Muscle of leg (tissue), 3 donors: ENCODE measurements at regions not wholly inside any gene's neighbourhood (a gene's known extent, or its start where the extent isn't known, plus 50 kb on each side); places are given as distances from the start of the nearest gene placed in this dataset.

ENCODE experiments used
- DNase-seq: peaks from one replicate; pipeline ENCODE4 v3.0.0; 2013
- H3K27ac ChIP-seq: one replicate; pipeline ENCODE4 v1.5.1; 2013; ENCODE audit warnings: mild to moderate bottlenecking, low read length, control low read depth
- H3K27me3 ChIP-seq: one replicate; pipeline ENCODE4 v1.6.1; 2013; ENCODE audit warnings: low read length; ENCODE audit not compliant: control insufficient read depth, insufficient read depth
- H3K36me3 ChIP-seq: one replicate; pipeline ENCODE4 v1.6.1; 2013; ENCODE audit warnings: low read length; ENCODE audit not compliant: control insufficient read depth, insufficient read depth
- H3K4me1 ChIP-seq: one replicate; pipeline ENCODE4 v1.6.1; 2013; ENCODE audit warnings: low read length; ENCODE audit not compliant: control insufficient read depth, insufficient read depth
- H3K4me3 ChIP-seq: one replicate; pipeline ENCODE4 v1.5.1; 2013; ENCODE audit warnings: low read length, control low read depth
- H3K9me3 ChIP-seq: replicated peaks from 2 replicates; pipeline ENCODE4 v1.6.1; 2013; ENCODE audit warnings: low read depth, low read length; ENCODE audit not compliant: control insufficient read depth
- WGBS: methylation state at CpG from one replicate; pipeline ENCODE4 v1.1.5; 2013; ENCODE audit warnings: missing lambda C conversion rate; ENCODE audit not compliant: insufficient coverage; 5-methylcytosine and 5-hydroxymethylcytosine counted together

GRCh38 chr2:15786901-15787300, 153.4 kb upstream of the MYCN start:
- Histone ChIP-seq H3K4me3 (no peak overlapping the region), H3K4me1 (peaks cover 6% of the 10 kb centered on the region), H3K27me3 (peaks cover 26% of the 10 kb centered on the region), H3K36me3 (no peaks in the 10 kb centered on the region), H3K9me3 (no peaks in the 10 kb centered on the region), H3K27ac (no peak overlapping the region)
- WGBS: no CpG with 5 or more reads among the region's 2 CpGs
- DNase-seq: no peak

- no peak overlapping the region for H3K27ac ChIP-seq
- no peak for DNase-seq
- no peaks in the 10 kb centered on the region for H3K36me3 ChIP-seq
- H3K4me1 ChIP-seq: peaks cover 6% of the 10 kb centered on the region
- no peak overlapping the region for H3K4me3 ChIP-seq
- peaks cover 21% of the 10 kb centered on the region for H3K27me3 ChIP-seq
- 94% methylated on average over 1 of the region's 3 CpGs for WGBS
- H3K9me3 ChIP-seq: no peaks in the 10 kb centered on the region
Observed at GRCh38 chr2:15787535-15788454, 152.6 kb upstream of the MYCN start.

- Histone ChIP-seq H3K4me1 (peaks cover 6% of the 10 kb centered on the region), H3K27me3 (peaks cover 26% of the 10 kb centered on the region), H3K36me3 (no peaks in the 10 kb centered on the region), H3K9me3 (no peaks in the 10 kb centered on the region), H3K27ac (no peak overlapping the region), H3K4me3 (no peak overlapping the region)
- 45% methylated on average over 8 of the region's 11 CpGs for WGBS
- no peak for DNase-seq
Observed at GRCh38 chr2:15788455-15788829, 151.9 kb upstream of the MYCN start.

GRCh38 chr2:15788830-15789229, 151.5 kb upstream of the MYCN start:
- 72% methylated on average over 8 of the region's 9 CpGs for WGBS
- no peak overlapping the region for H3K27ac ChIP-seq
- H3K9me3 ChIP-seq: no peaks in the 10 kb centered on the region
- H3K4me3 ChIP-seq: no peak overlapping the region
- H3K4me1 ChIP-seq: peaks cover 6% of the 10 kb centered on the region
- no peaks in the 10 kb centered on the region for H3K36me3 ChIP-seq
- DNase-seq: no peak
- H3K27me3 ChIP-seq: peaks cover 22% of the 10 kb centered on the region

- no peaks in the 10 kb centered on the region for H3K36me3 ChIP-seq
- peaks cover 6% of the 10 kb centered on the region for H3K4me1 ChIP-seq
- peaks cover 20% of the 10 kb centered on the region for H3K27me3 ChIP-seq
- H3K4me3 ChIP-seq: no peak overlapping the region
- no peak for DNase-seq
- no peak overlapping the region for H3K27ac ChIP-seq
- H3K9me3 ChIP-seq: no peaks in the 10 kb centered on the region
- 86% methylated on average over 3 of the region's 11 CpGs for WGBS
Observed at GRCh38 chr2:15789381-15790062, 150.8 kb upstream of the MYCN start.

- 100% methylated on average over 3 of the region's 9 CpGs for WGBS
- DNase-seq: no peak
Observed at GRCh38 chr2:15790326-15790725, 150.0 kb upstream of the MYCN start.

GRCh38 chr2:15790838-15791237, 149.5 kb upstream of the MYCN start:
- WGBS: 81% methylated on average over 4 of the region's 7 CpGs

More at GRCh38 chr2:15790326-15790725, 150.0 kb upstream of the MYCN start:
- Histone ChIP-seq H3K36me3 (no peaks in the 10 kb centered on the region), H3K27ac (no peak overlapping the region), H3K4me1 (peaks cover 12% of the 10 kb centered on the region), H3K4me3 (no peak overlapping the region), H3K27me3 (peaks cover 16% of the 10 kb centered on the region), H3K9me3 (no peaks in the 10 kb centered on the region)

GRCh38 chr2:15791294-15791693, 149.1 kb upstream of the MYCN start:
- H3K4me3 ChIP-seq: no peak overlapping the region
- WGBS: no CpG with 5 or more reads among the region's 4 CpGs
- H3K9me3 ChIP-seq: no peaks in the 10 kb centered on the region
- no peak overlapping the region for H3K27ac ChIP-seq
- peaks cover 16% of the 10 kb centered on the region for H3K27me3 ChIP-seq
- H3K36me3 ChIP-seq: no peaks in the 10 kb centered on the region
- no peak for DNase-seq
- H3K4me1 ChIP-seq: peaks cover 20% of the 10 kb centered on the region

More at GRCh38 chr2:15790838-15791237, 149.5 kb upstream of the MYCN start:
- Histone ChIP-seq H3K4me1 (peaks cover 17% of the 10 kb centered on the region), H3K4me3 (no peak overlapping the region), H3K36me3 (no peaks in the 10 kb centered on the region), H3K9me3 (no peaks in the 10 kb centered on the region), H3K27me3 (peaks cover 15% of the 10 kb centered on the region), H3K27ac (no peak overlapping the region)
- no peak for DNase-seq

GRCh38 chr2:15792331-15792730, 148.0 kb upstream of the MYCN start:
- Histone ChIP-seq H3K9me3 (no peaks in the 10 kb centered on the region), H3K36me3 (no peaks in the 10 kb centered on the region), H3K4me1 (peaks cover 20% of the 10 kb centered on the region), H3K4me3 (no peak overlapping the region), H3K27ac (no peak overlapping the region), H3K27me3 (peaks cover 20% of the 10 kb centered on the region)
- no peak for DNase-seq
- 81% methylated on average over 5 of the region's 8 CpGs for WGBS

- WGBS: 100% methylated on average over 3 of the region's 8 CpGs
- Histone ChIP-seq H3K9me3 (no peaks in the 10 kb centered on the region), H3K4me3 (no peak overlapping the region), H3K27me3 (peaks cover 22% of the 10 kb centered on the region), H3K36me3 (no peaks in the 10 kb centered on the region), H3K27ac (no peak overlapping the region), H3K4me1 (peaks cover 21% of the 10 kb centered on the region)
- DNase-seq: no peak
Observed at GRCh38 chr2:15793078-15793913, 147.1 kb upstream of the MYCN start.
